ENCODE measurements at regions not wholly inside any gene's neighbourhood (a gene's known extent, or its start where the extent isn't known, plus 50 kb on each side); places are given as distances from the start of the nearest gene placed in this dataset.
"Not testable (repeated sequence)": the region's sequence is repeated elsewhere in the genome, so short reads cannot be mapped to it uniquely, and the experiment has no call there.

DNA sequence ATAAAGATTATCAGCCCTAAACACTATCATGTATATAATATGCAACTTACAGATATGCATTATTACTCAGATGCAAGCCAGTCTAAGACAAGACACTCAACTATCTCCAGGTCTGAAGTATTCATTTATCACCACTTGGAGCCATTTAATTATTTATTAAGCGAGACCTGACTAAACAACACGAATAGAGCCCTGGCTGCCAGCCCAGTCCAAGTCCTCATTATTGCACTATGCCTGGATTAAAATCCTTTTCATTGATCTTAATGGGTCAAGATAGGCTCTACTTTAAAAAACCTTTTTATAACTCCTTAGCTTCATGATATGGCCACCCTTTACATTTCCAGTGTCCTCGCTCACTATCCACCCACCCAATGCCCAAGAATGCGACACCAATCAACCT lies 183.1 kb upstream of the MARCKS start:
- DNase-seq (ENCODE audit: low spot score) = no peak

DNA sequence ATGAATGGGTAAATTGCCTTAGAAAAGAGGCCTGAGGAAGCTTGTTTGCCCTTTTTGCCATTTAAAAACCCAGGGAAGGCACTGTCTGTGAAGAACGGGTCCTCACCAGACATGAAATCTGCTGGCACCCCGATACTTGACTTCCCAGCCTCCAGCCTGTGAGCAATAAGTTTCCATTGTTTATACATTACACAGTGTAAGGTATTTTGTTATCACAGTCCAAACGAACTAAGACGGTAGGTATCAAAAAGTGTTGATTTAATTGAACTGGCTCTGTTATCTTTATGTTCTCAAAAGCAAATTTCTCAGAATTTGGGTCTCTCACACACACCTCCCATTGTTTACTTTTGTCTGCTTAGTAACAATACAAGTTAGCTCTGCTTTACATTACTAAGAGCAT lies 181.1 kb upstream of the MARCKS start:
- no peak for DNase-seq (ENCODE audit: low spot score)

DNA sequence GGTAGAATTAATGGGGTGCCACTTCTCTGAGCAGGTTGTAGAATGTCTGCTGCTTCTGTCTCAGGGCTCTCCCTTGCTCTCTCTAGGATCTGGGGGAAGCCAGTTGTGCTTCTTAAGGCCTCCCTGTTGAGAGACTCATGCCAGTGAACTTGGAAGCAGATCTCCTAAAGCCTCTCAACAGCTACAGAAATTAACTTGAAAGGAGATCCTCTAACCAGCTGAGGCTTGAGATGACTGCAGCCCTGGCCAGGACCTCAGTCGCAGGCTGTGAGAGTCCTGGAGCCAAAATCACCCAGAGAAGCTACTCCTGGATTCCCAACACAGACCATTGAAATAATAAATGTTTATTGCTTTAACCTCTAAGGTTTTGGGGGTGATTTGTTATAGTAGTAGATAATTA lies 180.2 kb upstream of the MARCKS start:
- no peak for DNase-seq (ENCODE audit: low spot score)

DNA sequence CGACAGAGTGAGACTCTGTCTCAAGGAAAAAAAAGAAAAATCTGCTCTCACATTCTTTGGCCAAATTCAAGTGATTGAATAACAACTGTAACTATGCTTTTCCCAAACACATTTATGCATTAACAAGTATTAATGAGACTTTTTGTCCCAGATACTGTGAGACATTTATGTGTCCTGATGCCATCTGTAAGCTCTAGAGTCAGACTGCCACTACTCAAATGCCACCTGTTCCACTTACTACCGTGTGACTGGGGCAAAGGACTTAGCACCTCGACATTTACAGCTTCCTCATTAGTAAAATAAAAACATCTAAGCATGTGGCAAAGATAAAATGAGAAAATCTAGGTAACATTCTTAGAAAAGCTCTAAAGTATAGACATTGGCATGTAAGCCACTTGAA lies 178.1 kb upstream of the MARCKS start:
- no peak for DNase-seq (ENCODE audit: low spot score)

DNA sequence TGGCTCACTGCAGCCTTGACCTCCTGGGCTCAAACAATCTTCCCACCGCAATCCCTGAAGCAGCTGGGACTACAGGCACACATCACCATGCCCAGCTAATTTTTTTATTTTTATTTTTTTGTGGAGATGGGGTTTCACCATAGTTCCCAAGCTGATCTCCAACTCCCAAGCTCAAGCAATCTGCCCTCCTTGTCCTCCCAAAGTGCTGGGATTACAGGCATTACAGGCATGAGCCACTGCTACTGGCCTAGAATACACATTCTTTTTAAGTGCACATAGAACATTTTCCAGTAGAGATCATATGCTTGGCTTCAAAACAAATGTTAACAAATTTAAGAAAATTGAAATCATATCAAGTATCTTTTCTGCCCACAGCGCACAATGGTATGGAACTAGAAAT lies 176.8 kb upstream of the MARCKS start:
- DNase-seq (ENCODE audit: low spot score) = no peak

DNA sequence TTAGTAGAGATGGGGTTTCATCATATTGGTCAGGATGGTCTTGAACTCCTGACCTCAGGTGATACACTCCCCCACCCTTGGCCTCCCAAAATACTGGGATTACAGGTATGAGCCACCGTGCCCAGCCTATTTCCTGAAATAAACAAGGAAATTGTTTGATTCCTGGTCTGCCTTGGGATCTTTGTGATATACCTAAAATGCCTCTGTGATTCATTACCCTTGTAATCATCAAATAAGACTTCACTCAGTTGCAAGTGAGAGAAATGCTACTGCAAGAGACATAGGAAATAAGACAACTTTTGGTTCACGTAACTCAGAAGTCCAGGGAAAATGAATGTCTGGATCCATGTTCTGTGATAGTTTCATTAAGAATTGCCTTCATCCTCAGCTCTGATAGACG lies 173.2 kb upstream of the MARCKS start:
- DNase-seq (ENCODE audit: low spot score) = no peak

DNA sequence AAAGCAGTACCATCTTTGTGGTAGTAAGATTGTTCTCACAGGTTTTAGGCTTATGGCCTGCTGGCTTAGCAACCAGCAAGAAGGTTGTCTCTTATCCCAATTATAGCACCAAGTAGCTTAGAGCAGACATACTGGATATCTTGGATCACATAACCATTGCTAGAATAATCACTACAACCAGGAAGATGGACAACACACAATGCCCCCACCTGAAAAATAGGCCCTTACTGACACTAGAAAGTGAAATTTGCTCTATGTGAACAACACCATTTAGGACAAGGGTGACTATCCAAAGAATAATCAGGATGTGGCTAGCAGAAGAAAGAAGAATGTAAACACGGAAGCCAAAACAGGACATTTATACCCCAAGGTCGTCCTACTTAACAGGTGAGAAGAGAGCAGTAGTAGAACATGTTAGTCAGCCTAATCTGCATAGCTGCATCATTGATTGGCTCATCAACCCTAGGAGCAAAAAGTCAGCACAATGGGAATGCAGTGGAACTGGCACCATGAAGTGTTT lies 172.7 kb upstream of the MARCKS start:
- no peak for DNase-seq (ENCODE audit: low spot score)

DNA sequence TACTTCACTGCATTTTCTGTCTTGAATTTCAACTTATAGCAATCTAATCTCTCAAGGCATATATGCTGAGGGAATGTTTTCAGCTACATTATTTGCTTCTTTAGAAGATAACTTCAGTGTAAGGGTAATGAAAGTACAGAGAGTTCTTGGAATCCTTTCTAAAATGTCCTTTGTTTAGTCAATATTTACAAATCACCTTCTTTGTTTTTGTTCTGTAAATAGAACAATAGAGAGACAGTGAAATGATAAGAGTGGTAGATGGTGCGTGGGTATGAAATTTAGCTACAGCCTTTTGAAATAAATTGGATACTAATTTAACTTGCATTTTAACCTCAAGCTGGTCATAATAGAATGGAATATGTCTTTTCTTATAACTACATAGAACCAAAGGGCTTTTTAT lies 171.1 kb upstream of the MARCKS start:
- no peak for DNase-seq (ENCODE audit: low spot score)

DNA sequence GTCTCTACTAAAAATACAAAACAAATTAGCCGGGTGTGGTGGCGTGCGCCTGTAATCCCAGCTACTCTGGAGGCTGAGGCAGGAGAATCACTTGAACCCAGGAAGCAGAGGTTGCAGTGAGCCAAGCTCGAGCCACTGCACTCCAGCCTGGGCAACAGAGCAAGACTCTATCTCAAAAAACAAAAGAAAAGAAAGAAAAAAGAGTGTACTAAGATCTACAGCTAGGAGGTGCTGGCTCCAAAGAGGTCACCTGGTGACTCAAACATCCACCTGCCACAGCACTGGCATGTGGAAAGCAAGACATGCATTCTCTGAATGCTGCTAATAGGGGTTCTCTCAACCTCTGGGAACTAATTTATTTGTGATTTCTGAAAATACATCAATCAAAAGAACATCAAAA lies 167.5 kb upstream of the MARCKS start:
- not testable (repeated sequence) for DNase-seq (ENCODE audit: low spot score)

DNA sequence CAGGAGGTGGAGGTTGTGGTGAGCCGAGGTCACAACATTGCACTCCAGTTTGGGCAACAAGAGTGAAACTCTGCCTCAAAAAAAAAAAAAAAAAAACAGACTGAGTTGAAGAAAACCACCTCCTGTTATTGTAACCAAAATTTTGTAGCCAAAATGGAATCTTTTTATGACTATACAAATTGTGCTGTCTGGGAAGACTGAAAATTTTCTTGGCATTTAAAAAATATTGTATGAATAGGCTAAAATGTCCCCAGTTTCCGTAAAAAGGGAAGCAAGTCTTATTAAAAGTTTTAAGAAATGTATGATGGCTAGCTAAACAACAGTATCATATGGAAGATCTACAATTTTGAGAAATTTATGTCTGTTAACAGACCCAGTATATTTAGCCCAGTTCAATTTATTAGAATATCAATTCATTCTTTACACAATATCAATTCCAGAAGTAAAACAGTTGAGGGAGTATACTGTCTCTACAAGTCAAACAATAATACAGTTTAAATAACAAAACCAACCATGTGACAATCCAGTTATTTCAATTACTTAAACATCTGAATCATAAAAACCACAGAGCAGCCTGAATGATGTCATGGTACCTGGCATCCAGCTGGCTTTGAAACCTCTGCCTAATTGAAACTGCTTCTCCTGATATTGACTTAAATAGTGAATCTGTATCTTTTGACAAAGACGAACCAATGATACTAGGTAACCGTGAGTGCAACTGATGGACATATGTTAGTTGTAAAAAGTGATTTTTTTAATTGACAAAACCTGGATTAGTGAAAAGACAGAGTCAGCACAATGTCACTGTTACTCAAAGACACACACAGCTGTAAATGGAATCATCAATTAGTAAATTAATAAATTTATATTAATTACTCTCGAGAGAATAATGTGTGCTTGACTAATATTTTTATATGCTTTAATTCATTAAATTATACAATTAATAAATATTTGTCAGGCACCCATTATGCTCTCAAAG lies 166.6 kb upstream of the MARCKS start:
- no peak for DNase-seq (ENCODE audit: low spot score)

DNA sequence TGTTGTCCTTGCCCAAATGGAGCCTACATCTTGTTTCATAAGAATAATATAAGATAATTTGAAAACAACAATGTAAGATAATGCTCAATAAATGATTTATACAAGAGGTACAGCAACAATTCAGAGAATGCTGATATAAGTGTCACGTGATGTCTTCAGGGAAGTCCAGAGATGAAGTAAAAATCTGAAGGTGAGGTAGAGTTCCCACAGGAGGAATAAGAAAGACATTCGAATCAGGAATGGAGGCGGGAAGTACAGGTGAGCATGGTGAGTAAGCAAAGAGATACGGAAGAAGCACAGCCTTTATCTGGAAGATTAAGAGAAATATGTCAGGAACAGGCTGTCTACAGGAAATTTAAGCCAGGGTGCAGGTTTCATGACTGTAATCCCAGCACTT lies 165.9 kb upstream of the MARCKS start:
- DNase-seq (ENCODE audit: low spot score) = no peak

DNA sequence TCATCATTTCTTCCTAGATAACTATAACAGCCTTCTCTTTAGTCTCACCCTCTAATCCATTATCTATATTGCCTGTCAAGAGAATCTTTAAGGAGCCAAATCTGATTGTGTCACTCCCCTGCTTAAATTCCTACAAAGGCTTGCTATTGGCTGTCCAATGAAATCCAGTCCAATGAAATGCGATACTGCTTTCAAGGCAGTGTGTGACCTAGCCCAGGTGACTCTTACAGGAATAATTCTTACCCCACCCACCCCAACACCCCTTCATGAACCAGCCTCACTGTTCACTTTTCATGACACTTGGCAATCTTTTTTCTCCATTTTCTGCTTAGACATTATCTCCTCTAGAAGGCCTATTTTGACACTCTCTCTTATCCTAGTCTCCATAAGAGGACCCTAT lies 163.3 kb upstream of the MARCKS start:
- no peak for DNase-seq (ENCODE audit: low spot score)

DNA sequence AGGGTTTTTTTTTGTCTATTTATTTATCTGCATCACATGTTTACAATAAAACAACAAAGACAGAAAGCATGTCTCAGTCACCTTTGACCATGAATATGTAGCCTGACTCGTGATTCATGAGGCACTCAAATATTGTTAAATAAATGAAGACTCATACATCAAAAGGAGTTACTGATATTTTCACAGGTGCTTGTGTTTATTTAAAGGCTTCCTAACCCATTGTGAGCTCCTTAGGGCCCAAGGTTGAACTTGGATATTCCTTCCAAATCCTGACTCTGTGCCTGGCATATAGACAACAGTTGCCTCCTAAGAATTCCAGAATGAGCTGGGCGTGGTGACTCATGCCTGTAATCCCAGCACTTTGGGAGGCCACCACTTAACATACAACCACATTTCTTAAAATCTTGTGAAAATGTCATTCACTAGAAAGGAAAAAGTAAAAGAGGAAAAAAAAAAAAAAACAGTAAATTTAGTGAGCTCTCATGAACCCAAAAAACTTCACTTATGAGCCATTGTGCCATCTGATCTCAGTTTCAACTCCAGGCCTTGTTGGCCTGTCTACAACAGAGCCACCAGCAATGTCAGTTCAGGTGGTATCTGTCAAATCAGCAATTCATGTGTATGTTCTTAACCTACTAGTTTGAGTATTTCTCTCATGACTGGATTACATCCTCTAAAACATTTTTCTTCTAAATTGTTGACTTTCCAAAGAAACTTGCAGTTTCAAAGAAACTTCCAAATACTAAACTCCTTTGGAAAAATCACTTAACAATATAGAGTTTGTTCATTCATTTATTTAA lies 162.7 kb upstream of the MARCKS start:
- no peak for DNase-seq (ENCODE audit: low spot score)

DNA sequence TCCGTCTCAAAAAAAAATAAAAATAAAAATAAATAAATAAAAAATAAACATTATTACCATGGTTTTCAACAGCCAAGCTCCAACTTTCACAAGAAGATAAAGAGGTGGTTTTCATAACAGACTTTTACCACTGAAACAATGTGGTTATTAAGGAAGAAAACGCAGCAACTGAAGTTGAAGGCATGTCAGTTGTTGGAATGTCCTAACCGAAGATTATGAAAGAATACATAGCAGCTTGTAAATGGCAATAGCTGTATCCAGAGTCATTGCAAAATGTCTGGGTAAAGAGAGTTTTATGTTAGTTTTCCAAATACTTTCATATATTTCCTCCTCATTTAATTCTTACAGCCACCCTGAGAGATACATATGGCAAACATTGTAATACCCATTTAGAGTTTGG lies 161.6 kb upstream of the MARCKS start:
- no peak for DNase-seq (ENCODE audit: low spot score)

DNA sequence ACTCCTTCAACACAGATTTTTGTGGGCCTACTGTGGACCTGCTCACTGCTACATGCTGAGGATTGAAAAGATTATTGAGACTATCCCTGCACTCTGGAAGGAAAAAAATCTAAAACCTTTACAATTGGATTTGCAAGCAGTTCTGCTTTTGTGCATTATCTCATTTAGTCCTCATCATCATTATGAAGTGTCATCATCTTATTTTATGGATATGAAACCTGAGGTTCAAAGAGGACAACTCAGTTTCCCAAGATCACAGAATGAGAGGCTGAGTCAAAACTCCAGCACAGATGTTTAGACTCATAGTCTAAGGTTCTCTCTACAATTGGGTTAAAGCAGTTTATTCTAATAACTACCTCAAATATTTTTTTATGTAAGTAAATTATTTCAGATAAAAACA lies 160.2 kb upstream of the MARCKS start:
- no peak for DNase-seq (ENCODE audit: low spot score)

DNA sequence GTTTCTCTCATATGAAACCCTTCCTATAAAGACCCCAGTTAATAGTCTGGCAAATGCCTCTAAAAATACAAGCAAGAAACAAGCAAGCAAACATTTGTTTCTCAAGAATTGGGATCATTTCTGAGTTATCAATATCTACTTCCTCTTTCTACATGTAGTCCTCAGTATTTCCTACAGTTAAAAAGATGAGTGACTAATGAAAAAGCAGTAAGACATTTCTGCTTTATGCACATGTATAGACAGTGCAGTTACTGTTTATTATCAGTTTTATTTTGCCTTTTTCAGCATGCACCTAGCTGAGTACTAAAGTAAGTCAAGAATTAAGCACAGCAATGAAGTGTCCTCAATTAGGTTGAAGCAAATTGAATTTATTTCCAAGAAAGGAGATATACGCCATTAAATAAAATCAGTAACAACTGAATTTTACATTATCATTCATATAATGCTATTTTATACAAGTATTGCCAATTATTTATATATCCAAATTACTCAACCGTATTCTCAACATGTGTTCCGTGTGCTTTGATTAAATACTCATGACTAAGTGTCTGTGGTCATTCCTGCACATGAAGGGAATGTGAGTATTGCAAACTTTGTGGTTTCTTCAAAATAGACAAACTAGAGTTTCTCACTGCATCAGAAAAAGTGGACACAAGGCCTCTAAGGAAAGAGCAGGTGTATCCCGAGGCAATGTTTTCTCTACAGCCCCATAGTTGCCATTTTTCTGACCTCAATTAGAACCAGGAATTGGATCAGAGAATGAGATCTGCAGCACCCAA lies 159.3 kb upstream of the MARCKS start:
- DNase-seq (ENCODE audit: low spot score) = no peak

DNA sequence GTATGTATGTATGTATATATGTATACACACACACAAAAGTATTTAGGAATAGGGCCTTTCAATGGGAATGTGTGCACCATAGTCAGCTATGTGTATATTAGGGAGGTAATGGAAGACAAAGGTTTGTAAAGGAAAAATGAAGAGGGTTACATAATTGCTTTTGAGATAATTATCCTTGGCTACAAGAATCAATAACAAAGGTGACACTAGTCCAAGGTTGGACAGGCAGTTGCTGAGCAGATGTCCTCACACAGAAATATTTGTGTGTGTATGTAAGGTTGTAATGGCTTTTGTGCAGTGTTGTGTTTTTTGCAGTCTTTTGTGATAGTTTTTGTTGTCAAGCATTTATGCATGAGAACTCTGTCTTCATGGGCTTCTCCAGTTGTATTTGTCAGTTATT lies 157.9 kb upstream of the MARCKS start:
- no peak for DNase-seq (ENCODE audit: low spot score)

DNA sequence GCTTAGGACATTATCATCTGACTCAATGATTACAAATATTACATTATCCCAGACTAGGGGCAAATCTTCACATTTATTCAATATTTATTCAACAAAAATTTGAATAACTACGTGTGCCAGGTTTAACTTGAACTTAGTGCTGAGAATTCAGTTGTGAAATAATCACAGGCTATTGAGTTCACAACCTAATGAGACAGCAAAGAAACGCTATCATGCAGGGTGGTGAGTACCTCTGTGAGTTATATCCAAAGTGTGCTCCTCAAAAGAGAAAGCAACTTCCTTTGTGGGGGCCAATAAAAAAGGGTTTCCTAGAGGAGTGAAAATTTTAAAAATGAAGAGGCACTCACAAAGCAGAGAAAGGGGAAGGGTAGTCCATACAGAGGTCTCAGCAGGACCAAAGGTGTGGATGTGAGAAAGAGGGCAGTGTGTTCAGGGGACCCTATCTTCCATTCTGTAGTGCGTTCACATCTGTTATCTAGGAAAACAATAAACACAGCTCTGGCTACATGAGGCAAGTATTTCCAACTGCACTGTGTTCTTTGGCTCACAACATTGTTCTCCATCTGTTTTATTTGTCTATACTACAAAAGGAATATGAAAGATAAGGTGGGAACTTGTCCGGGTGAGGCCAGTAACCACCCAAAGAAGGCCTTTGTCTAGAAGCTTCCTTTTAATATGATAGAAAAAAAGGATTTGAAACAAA lies 155.4 kb upstream of the MARCKS start:
- DNase-seq (ENCODE audit: low spot score) = no peak

DNA sequence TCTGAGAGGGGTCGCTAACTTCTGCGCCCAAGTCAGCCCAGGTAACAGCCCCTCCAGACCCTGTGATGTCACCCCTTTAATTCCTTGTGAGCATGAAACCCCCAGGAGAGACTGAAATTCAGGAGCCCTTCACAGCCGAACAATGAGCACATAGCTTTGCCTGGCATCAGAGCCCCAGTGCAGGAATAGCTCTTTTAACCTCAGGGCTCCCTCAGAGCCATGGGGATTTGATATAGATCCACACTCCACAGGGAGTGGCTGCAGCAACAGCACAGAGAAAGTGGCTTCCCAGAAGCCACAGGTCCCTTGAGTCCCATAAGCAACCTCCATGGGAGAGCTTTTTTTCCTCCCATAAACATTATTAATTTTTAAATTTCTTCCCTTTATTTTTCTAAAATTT lies 150.0 kb upstream of the MARCKS start:
- no peak for DNase-seq (ENCODE audit: low spot score)

DNA sequence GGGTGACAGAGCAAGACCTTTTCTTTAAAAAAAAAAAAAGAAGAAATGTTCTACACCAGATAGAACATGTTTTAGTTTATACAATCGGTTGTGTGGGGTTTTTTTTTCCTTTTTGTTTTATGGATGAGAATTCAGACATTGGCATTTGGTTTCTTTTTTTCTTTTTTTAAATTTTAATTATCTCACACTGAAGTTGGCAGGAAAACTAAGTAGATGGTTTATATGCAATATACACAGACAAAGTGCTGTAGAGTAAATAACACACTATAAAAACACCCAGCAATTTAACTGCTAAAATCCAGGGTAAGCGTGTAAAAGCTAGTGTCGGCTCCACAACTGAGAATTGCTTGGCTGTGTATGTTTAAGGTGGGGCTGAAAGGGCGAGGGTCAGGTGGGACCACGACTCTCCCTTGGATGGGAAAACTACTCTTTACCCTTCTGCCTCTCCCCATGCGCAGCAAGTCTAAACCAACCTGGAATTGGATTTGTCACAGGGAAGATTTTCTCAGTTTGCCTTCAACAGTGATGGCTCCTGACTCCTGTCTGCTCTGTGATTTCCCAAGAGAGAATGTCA lies 147.1 kb upstream of the MARCKS start:
- DNase-seq (ENCODE audit: low spot score) = no peak

DNA sequence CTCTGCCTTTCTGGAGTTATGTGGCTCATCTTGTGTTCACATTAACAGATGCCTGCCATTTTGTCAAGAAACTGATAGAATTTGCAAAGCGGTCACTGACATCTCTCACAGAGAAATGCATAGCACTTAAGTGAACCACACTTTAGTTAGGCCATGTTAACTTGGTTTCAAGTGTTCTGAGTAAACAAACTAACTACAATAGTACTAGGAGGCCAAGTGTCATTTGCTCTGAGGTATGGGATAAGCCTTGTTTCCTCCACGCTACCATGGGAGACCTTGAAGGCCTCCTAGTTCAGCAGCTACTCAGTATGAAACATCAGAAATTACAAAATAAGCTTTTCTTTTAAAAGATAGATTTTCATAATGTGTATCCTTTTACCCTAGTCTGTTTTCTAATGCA lies 143.5 kb upstream of the MARCKS start:
- no peak for DNase-seq (ENCODE audit: low spot score)
